Neural progenitor cell (in vitro differentiated cells): ENCODE measurements at regions not wholly inside any gene's neighbourhood (a gene's known extent, or its start where the extent isn't known, plus 50 kb on each side); places are given as distances from the start of the nearest gene placed in this dataset.

Experiments
- EZH2phosphoT487 ChIP-seq: fragments of 200-600 bp; sonication (generic); IDR thresholded peaks from 2 replicates; pipeline ENCODE4 v1.6.1; 2017; ENCODE audit warnings: antibody characterized with exemption
- TF ChIP-seq, protein P1 (sequence below): fragments of 200-600 bp; sonication (generic); IDR thresholded peaks from 2 replicates; pipeline ENCODE4 v1.5.1; 2017; ENCODE audit warnings: antibody characterized with exemption, mild to moderate bottlenecking

- TF ChIP-seq, protein P1, sequence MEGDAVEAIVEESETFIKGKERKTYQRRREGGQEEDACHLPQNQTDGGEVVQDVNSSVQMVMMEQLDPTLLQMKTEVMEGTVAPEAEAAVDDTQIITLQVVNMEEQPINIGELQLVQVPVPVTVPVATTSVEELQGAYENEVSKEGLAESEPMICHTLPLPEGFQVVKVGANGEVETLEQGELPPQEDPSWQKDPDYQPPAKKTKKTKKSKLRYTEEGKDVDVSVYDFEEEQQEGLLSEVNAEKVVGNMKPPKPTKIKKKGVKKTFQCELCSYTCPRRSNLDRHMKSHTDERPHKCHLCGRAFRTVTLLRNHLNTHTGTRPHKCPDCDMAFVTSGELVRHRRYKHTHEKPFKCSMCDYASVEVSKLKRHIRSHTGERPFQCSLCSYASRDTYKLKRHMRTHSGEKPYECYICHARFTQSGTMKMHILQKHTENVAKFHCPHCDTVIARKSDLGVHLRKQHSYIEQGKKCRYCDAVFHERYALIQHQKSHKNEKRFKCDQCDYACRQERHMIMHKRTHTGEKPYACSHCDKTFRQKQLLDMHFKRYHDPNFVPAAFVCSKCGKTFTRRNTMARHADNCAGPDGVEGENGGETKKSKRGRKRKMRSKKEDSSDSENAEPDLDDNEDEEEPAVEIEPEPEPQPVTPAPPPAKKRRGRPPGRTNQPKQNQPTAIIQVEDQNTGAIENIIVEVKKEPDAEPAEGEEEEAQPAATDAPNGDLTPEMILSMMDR, result no peak
- TF ChIP-seq EZH2phosphoT487, result no peak
Observed at GRCh38 chr6:21998582-21998981, 298.3 kb downstream of the PRL start.
